ENCODE measurements at regions not wholly inside any gene's neighbourhood (a gene's known extent, or its start where the extent isn't known, plus 50 kb on each side); places are given as distances from the start of the nearest gene placed in this dataset.
"Not testable (repeated sequence)": the region's sequence is repeated elsewhere in the genome, so short reads cannot be mapped to it uniquely, and the experiment has no call there.

- DNase-seq (ENCODE audit: low spot score); in situ Hi-C loops (cut with MboI; ENCODE audit: low pct_unique_long_range_greater_than_20kb, low sequenced_read_pairs, unreplicated experiment): not testable (repeated sequence)
Measured at GRCh38 chr9:40970340-40970739, 158.1 kb downstream of the FOXD4L6 start.

GRCh38 chr9:40962461-40962860 is 166.0 kb downstream of the FOXD4L6 start:
- in situ Hi-C loops (cut with MboI; ENCODE audit: low pct_unique_long_range_greater_than_20kb, low sequenced_read_pairs, unreplicated experiment); DNase-seq (ENCODE audit: low spot score): not testable (repeated sequence)

GRCh38 chr9:40951876-40952494 is 176.5 kb downstream of the FOXD4L6 start:
- in situ Hi-C loops (cut with MboI; ENCODE audit: low pct_unique_long_range_greater_than_20kb, low sequenced_read_pairs, unreplicated experiment); DNase-seq (ENCODE audit: low spot score): not testable (repeated sequence)

More at GRCh38 chr9:40962461-40962860, 166.0 kb downstream of the FOXD4L6 start:
- TF ChIP-seq CTCF (IDR thresholded peaks at IDR 0.05; ENCODE audit: extremely low read depth, insufficient read depth, missing control alignments) = peak; percentile 37

- DNase-seq (ENCODE audit: low spot score); in situ Hi-C loops (cut with MboI; ENCODE audit: low pct_unique_long_range_greater_than_20kb, low sequenced_read_pairs, unreplicated experiment): not testable (repeated sequence)
Measured at GRCh38 chr9:40946228-40946627, 182.3 kb downstream of the FOXD4L6 start.

- in situ Hi-C loops (cut with MboI; ENCODE audit: low pct_unique_long_range_greater_than_20kb, low sequenced_read_pairs, unreplicated experiment); DNase-seq (ENCODE audit: low spot score): not testable (repeated sequence)
Measured at GRCh38 chr9:40942730-40943129, 185.8 kb downstream of the FOXD4L6 start.

- DNase-seq (ENCODE audit: low spot score); in situ Hi-C loops (cut with MboI; ENCODE audit: low pct_unique_long_range_greater_than_20kb, low sequenced_read_pairs, unreplicated experiment): not testable (repeated sequence)
Measured at GRCh38 chr9:40939888-40940209, 188.6 kb downstream of the FOXD4L6 start.

- DNase-seq (ENCODE audit: low spot score); in situ Hi-C loops (cut with MboI; ENCODE audit: low pct_unique_long_range_greater_than_20kb, low sequenced_read_pairs, unreplicated experiment): not testable (repeated sequence)
Measured at GRCh38 chr9:40939201-40939887, 189.1 kb downstream of the FOXD4L6 start.

- TF ChIP-seq CTCF (IDR thresholded peaks at IDR 0.05; ENCODE audit: extremely low read depth, insufficient read depth, missing control alignments) = no peak
- in situ Hi-C loops (cut with MboI; ENCODE audit: low pct_unique_long_range_greater_than_20kb, low sequenced_read_pairs, unreplicated experiment) = no loop called here
- DNase-seq (ENCODE audit: low spot score) = no peak
Measured at GRCh38 chr9:40935336-40935735, 193.1 kb downstream of the FOXD4L6 start.

GRCh38 chr9:40934480-40934879 is 194.0 kb downstream of the FOXD4L6 start:
- DNase-seq (ENCODE audit: low spot score); in situ Hi-C loops (cut with MboI; ENCODE audit: low pct_unique_long_range_greater_than_20kb, low sequenced_read_pairs, unreplicated experiment): not testable (repeated sequence)

- in situ Hi-C loops (cut with MboI; ENCODE audit: low pct_unique_long_range_greater_than_20kb, low sequenced_read_pairs, unreplicated experiment); DNase-seq (ENCODE audit: low spot score): not testable (repeated sequence)
Measured at GRCh38 chr9:40930426-40930825, 198.1 kb downstream of the FOXD4L6 start.

- DNase-seq (ENCODE audit: low spot score); in situ Hi-C loops (cut with MboI; ENCODE audit: low pct_unique_long_range_greater_than_20kb, low sequenced_read_pairs, unreplicated experiment): not testable (repeated sequence)
Measured at GRCh38 chr9:40929488-40929845, 199.0 kb downstream of the FOXD4L6 start.

All from GM13977 (cell line).